IMR-90 (cell line): ENCODE measurements at regions not wholly inside any gene's neighbourhood (a gene's known extent, or its start where the extent isn't known, plus 50 kb on each side); places are given as distances from the start of the nearest gene placed in this dataset.

Experiments used
- ATAC-seq: fragments of 200-7000 bp; cut with Tn5 transposase; 2 replicates; pipeline ENCODE4 v1.9.1; 2020; ENCODE audit warnings: low read depth, mild to moderate bottlenecking, moderate library complexity
- BruUV-seq: library from RNA; stranded (reverse); fragments of 400-500 nt; replicated peaks from 2 replicates; lab custom pipeline; 2021; lab: Mats Ljungman, UMichigan
- CTCF ChIA-PET: fragments of 300-600 bp; formaldehyde crosslinking; extraction: SDS; loops from one replicate; lab custom pipeline; 2021; ENCODE audit warnings: antibody characterized with exemption; lab: Yijun Ruan, JAX
- POLR2A ChIA-PET: fragments of 300-600 bp; sonication (Branson Sonifier 250); formaldehyde crosslinking; loops from one replicate; lab custom pipeline; 2022; ENCODE audit warnings: antibody characterized with exemption; ENCODE audit not compliant: unreplicated experiment; lab: Charles Lee
- DNase-seq: peaks from one replicate; pipeline ENCODE4 v3.0.0; 2013
- H2AFZ ChIP-seq: replicated peaks from 2 replicates; pipeline ENCODE3; 2013; ENCODE audit warnings: low read length, mild to moderate bottlenecking; ENCODE audit not compliant: poor library complexity
- H2AK5ac ChIP-seq: 2 replicates; pipeline ENCODE4 v1.6.1; 2013; ENCODE audit warnings: low read depth, low read length, inconsistent platforms
- H2AK9ac ChIP-seq: replicated peaks from 2 replicates; pipeline ENCODE3; 2013; ENCODE audit warnings: mild to moderate bottlenecking, low read depth, low read length, moderate library complexity; ENCODE audit not compliant: poor library complexity
- H2BK120ac ChIP-seq: 2 replicates; pipeline ENCODE4 v1.6.1; 2013; ENCODE audit warnings: low read depth, low read length, inconsistent platforms
- H2BK15ac ChIP-seq: 3 replicates; pipeline ENCODE4 v1.6.1; 2013; ENCODE audit warnings: low read depth, low read length, inconsistent platforms
- H2BK20ac ChIP-seq: 2 replicates; pipeline ENCODE4 v1.6.1; 2013; ENCODE audit warnings: low read depth, mild to moderate bottlenecking, inconsistent platforms, low read length, moderate library complexity
- H2BK5ac ChIP-seq: 2 replicates; pipeline ENCODE4 v1.6.1; 2013; ENCODE audit warnings: mild to moderate bottlenecking, low read depth, low read length, inconsistent platforms; ENCODE audit not compliant: poor library complexity, severe bottlenecking
- H3K14ac ChIP-seq: replicated peaks from 2 replicates; pipeline ENCODE4 v1.6.1; 2013; ENCODE audit warnings: low read depth, low read length, inconsistent platforms
- H3K18ac ChIP-seq: 2 replicates; pipeline ENCODE4 v1.6.1; 2013; ENCODE audit warnings: low read depth, low read length, control low read depth
- H3K23ac ChIP-seq: 2 replicates; pipeline ENCODE4 v1.6.1; 2013; ENCODE audit warnings: low read depth, low read length, inconsistent platforms
- H3K27ac ChIP-seq: 2 replicates; pipeline ENCODE4 v1.5.1; 2013; ENCODE audit warnings: mild to moderate bottlenecking, control low read depth, low read length; ENCODE audit not compliant: insufficient read depth
- H3K27me3 ChIP-seq: 2 replicates; pipeline ENCODE4 v1.6.1; 2013; ENCODE audit warnings: low read length; ENCODE audit not compliant: control insufficient read depth, insufficient read depth
- H3K36me3 ChIP-seq: 2 replicates; pipeline ENCODE4 v1.6.1; 2013; ENCODE audit warnings: low read length, mixed read lengths; ENCODE audit not compliant: control insufficient read depth, insufficient read depth
- H3K4ac ChIP-seq: 2 replicates; pipeline ENCODE4 v1.6.1; 2013; ENCODE audit warnings: low read depth, low read length, inconsistent platforms
- H3K4me1 ChIP-seq: 2 replicates; pipeline ENCODE4 v1.6.1; 2013; ENCODE audit warnings: low read length, mixed read lengths; ENCODE audit not compliant: control insufficient read depth, insufficient read depth
- H3K4me2 ChIP-seq: 2 replicates; pipeline ENCODE4 v1.6.1; 2013; ENCODE audit warnings: low read depth, mild to moderate bottlenecking, control low read depth, low read length, moderate library complexity
- H3K4me3 ChIP-seq: 2 replicates; pipeline ENCODE4 v1.5.1; 2013; ENCODE audit warnings: low read depth, mild to moderate bottlenecking, control low read depth, low read length, moderate library complexity; ENCODE audit not compliant: insufficient read depth
- H3K56ac ChIP-seq: 2 replicates; pipeline ENCODE4 v1.6.1; 2013; ENCODE audit warnings: low read length, inconsistent platforms; ENCODE audit not compliant: insufficient read depth; ENCODE audit errors: extremely low read depth
- H3K79me1 ChIP-seq, 2 experiments: 2 replicates each; pipeline ENCODE4 v1.6.1; 2013; ENCODE audit warnings: low read length in 2 of 2, inconsistent platforms in 1 of 2, low read depth in 1 of 2
- H3K9ac ChIP-seq: 2 replicates; pipeline ENCODE4 v1.6.1; 2013; ENCODE audit warnings: low read depth, low read length, control low read depth
- H3K9me1 ChIP-seq: 2 replicates; pipeline ENCODE4 v1.6.1; 2013; ENCODE audit warnings: low read length, inconsistent platforms; ENCODE audit not compliant: insufficient read depth
- H3K9me3 ChIP-seq: 2 replicates; pipeline ENCODE4 v1.6.1; 2013; ENCODE audit warnings: low read length; ENCODE audit not compliant: control insufficient read depth, insufficient read depth
- H4K20me1 ChIP-seq: 2 replicates; pipeline ENCODE4 v1.6.1; 2013; ENCODE audit warnings: low read length, inconsistent platforms; ENCODE audit not compliant: insufficient read depth
- H4K5ac ChIP-seq: 2 replicates; pipeline ENCODE4 v1.6.1; 2013; ENCODE audit warnings: mild to moderate bottlenecking, low read depth, low read length, control low read depth
- H4K8ac ChIP-seq, 2 experiments: 2 replicates each; pipeline ENCODE4 v1.6.1; 2013; ENCODE audit warnings: low read depth in 2 of 2, low read length in 2 of 2, control low read depth in 1 of 2, inconsistent platforms in 1 of 2
- H4K91ac ChIP-seq: 2 replicates; pipeline ENCODE4 v1.6.1; 2013; ENCODE audit warnings: low read depth, low read length, inconsistent platforms; ENCODE audit not compliant: insufficient read depth
- CHD1 ChIP-seq: IDR thresholded peaks from 2 replicates; pipeline ENCODE4 v1.6.1; 2012; ENCODE audit warnings: low read depth, low read length, improper control_type of control experiment
- FOS ChIP-seq: fragments of 150-350 bp; IDR thresholded peaks from 2 replicates; pipeline ENCODE4 v1.6.1; 2016; ENCODE audit warnings: low read depth, low read length
- MAFK ChIP-seq: IDR thresholded peaks from 2 replicates; pipeline ENCODE4 v1.6.1; 2012; ENCODE audit warnings: low read depth, low read length, improper control_type of control experiment
- MAZ ChIP-seq: IDR thresholded peaks from 2 replicates; pipeline ENCODE4 v1.6.1; 2012; ENCODE audit warnings: low read depth, mild to moderate bottlenecking, low read length, improper control_type of control experiment, moderate library complexity, borderline replicate concordance
- RAD21 ChIP-seq: IDR thresholded peaks from 2 replicates; pipeline ENCODE4 v1.6.1; 2012; ENCODE audit warnings: low read length, improper control_type of control experiment
- RCOR1 ChIP-seq: IDR thresholded peaks from 2 replicates; pipeline ENCODE4 v1.6.1; 2012; ENCODE audit warnings: mild to moderate bottlenecking, low read length, improper control_type of control experiment; ENCODE audit not compliant: insufficient replicate concordance
- WGBS, 2 experiments: methylation state at CpG; one replicate each; pipeline versions ENCODE4 v1.1.5 to v1.1.7; 2013; ENCODE audit warnings: missing lambda C conversion rate in 2 of 2; ENCODE audit not compliant: insufficient read length in 1 of 2; ENCODE audit errors: extremely low coverage in 2 of 2; 5-methylcytosine and 5-hydroxymethylcytosine counted together
- dilution Hi-C: fragments of 300-500 bp; cut with HindIII; formaldehyde crosslinking; loops from one replicate; pipeline ENCODE4 v1.14.3; 2018; ENCODE audit warnings: low sequenced_read_pairs; ENCODE audit not compliant: unreplicated experiment
- in situ Hi-C: fragments of 300-500 bp; cut with MboI; formaldehyde crosslinking; loops from 3 replicates; pipeline ENCODE4 v1.14.3; 2019; ENCODE audit warnings: low sequenced_read_pairs, inconsistent platforms, mixed read lengths
- intact Hi-C: fragments of 100-400 bp; cut with micrococcal nuclease; formaldehyde crosslinking; loops from 2 replicates; pipeline ENCODE4 v1.10.0; 2022
- TF ChIP-seq, protein P1 (sequence below): conservative IDR thresholded peaks from 2 replicates; pipeline ENCODE4 v1.5.1; 2012; ENCODE audit warnings: mild to moderate bottlenecking, low read depth, low read length, improper control_type of control experiment
- TF ChIP-seq, protein P2 (sequence below): fragments of 150-350 bp; IDR thresholded peaks from 2 replicates; pipeline ENCODE4 v1.6.1; 2016; ENCODE audit warnings: low read depth, mild to moderate bottlenecking, low read length, moderate library complexity, borderline replicate concordance

DNA sequence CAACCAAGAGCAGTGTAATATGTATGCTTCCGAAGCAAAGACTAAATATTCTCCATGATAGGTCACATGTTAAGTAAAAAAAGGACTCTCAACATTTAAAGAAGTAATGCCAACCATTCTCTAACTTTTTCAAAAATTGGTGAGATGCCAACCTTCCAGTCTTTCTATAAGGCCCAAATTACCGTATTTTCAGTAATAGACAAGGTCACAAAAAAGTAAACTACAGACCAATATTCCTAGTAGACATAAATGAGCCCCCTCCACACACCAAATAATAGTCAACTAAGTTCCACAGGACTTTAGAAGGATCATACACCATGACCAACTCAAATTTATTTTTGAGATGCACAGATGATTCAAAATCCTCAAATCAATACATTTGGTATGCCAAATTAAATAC lies 867.4 kb downstream of the TMEM121 start:
- Histone ChIP-seq H4K91ac (no peak overlapping the region), H3K9me1 (no peaks in the 10 kb centered on the region), H3K9me3 (peaks cover 26% of the 10 kb centered on the region), H4K8ac (no peak overlapping the region), H3K79me1 (no peaks in the 10 kb centered on the region), H2BK120ac (no peak overlapping the region), H3K14ac (no peak overlapping the region), H3K27me3 (no peaks in the 10 kb centered on the region), H2BK20ac (no peak overlapping the region), H3K36me3 (no peaks in the 10 kb centered on the region), H3K4ac (no peak overlapping the region), H3K27ac (no peak overlapping the region), H2AK5ac (no peak overlapping the region), H2AFZ (no peak overlapping the region), H3K9ac (no peak overlapping the region), H2AK9ac (no peak overlapping the region), H4K5ac (no peak overlapping the region), H3K56ac (no peak overlapping the region), H3K4me3 (no peak overlapping the region), H2BK5ac (no peak overlapping the region), H3K18ac (no peak overlapping the region), H4K20me1 (no peaks in the 10 kb centered on the region), H3K4me1 (no peaks in the 10 kb centered on the region), H2BK15ac (no peak overlapping the region), H3K23ac (no peak overlapping the region), H3K4me2 (no peak overlapping the region)
- CTCF ChIA-PET: no interaction called here
- POLR2A ChIA-PET: no interaction called here
- intact Hi-C loops: no loop called here
- BruUV-seq: no TSS peak
- in situ Hi-C loops: no loop called here
- ATAC-seq (no peak), DNase-seq (no peak)
- dilution Hi-C loops: no loop called here
- TF ChIP-seq, protein P1, sequence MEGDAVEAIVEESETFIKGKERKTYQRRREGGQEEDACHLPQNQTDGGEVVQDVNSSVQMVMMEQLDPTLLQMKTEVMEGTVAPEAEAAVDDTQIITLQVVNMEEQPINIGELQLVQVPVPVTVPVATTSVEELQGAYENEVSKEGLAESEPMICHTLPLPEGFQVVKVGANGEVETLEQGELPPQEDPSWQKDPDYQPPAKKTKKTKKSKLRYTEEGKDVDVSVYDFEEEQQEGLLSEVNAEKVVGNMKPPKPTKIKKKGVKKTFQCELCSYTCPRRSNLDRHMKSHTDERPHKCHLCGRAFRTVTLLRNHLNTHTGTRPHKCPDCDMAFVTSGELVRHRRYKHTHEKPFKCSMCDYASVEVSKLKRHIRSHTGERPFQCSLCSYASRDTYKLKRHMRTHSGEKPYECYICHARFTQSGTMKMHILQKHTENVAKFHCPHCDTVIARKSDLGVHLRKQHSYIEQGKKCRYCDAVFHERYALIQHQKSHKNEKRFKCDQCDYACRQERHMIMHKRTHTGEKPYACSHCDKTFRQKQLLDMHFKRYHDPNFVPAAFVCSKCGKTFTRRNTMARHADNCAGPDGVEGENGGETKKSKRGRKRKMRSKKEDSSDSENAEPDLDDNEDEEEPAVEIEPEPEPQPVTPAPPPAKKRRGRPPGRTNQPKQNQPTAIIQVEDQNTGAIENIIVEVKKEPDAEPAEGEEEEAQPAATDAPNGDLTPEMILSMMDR: no peak
- TF ChIP-seq RAD21: no peak
- TF ChIP-seq, protein P2, sequence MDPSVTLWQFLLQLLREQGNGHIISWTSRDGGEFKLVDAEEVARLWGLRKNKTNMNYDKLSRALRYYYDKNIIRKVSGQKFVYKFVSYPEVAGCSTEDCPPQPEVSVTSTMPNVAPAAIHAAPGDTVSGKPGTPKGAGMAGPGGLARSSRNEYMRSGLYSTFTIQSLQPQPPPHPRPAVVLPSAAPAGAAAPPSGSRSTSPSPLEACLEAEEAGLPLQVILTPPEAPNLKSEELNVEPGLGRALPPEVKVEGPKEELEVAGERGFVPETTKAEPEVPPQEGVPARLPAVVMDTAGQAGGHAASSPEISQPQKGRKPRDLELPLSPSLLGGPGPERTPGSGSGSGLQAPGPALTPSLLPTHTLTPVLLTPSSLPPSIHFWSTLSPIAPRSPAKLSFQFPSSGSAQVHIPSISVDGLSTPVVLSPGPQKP: no peak
- no peak for TF ChIP-seq CHD1
- TF ChIP-seq MAFK: no peak
- TF ChIP-seq MAZ: no peak
- no peak for TF ChIP-seq FOS
- no peak for TF ChIP-seq RCOR1
- 0% methylated on average over 1 of the region's 2 CpGs; no CpG with 5 or more reads in 1 of the 2 experiments for WGBS, 2 experiments
